PC-9 (cell line): ENCODE measurements at regions not wholly inside any gene's neighbourhood (a gene's known extent, or its start where the extent isn't known, plus 50 kb on each side); places are given as distances from the start of the nearest gene placed in this dataset.

Experiments used
- CTCF ChIP-seq: fragments of 200-600 bp; sonication (generic); conservative IDR thresholded peaks from 2 replicates; pipeline ENCODE4 v1.6.1; 2017; ENCODE audit warnings: mixed run types, antibody characterized with exemption, mild to moderate bottlenecking, moderate library complexity
- EZH2 ChIP-seq: fragments of 200-600 bp; sonication (generic); IDR thresholded peaks from 2 replicates; pipeline ENCODE4 v1.8.0; 2017; ENCODE audit warnings: antibody characterized with exemption, low read depth

DNA sequence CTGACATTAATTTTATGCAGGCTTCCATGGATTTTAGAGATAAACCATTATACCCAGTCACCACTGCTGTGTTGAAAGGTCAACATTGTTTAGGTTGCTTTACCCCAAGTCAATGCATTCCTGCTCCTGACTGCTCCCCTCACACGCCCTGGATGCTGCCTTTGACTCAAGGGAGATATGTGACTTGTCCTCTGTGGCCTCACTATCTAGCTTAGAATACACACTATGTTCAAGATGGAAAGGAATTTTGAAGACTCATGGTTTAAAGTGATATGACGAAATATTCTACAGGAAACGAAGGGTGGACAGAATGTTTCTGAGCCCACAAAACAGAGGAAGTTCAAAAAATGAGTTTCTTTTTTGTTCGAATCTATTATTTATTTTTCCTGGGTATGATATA is 170.4 kb upstream of the NR5A2 start:
- no peak for TF ChIP-seq CTCF
- TF ChIP-seq EZH2, result no peak
